Suprapubic skin (tissue), 4 donors: ENCODE measurements at regions not wholly inside any gene's neighbourhood (a gene's known extent, or its start where the extent isn't known, plus 50 kb on each side); places are given as distances from the start of the nearest gene placed in this dataset.

Experiments
- DNase-seq, 2 donors: peaks; one replicate each; pipeline ENCODE4 v3.0.0-alpha.2; 2019; ENCODE audit warnings: low spot score in 2 of 2
- H3K27ac ChIP-seq: fragments of 200-600 bp; sonication (generic); one replicate; pipeline ENCODE4 v1.5.1; 2019
- H3K27me3 ChIP-seq: fragments of 200-600 bp; sonication (generic); one replicate; pipeline ENCODE4 v1.5.1; 2019
- H3K36me3 ChIP-seq: fragments of 200-600 bp; sonication (generic); one replicate; pipeline ENCODE4 v1.5.1; 2019
- H3K4me1 ChIP-seq: fragments of 200-600 bp; sonication (generic); one replicate; pipeline ENCODE4 v1.5.1; 2019
- H3K4me3 ChIP-seq: fragments of 200-600 bp; sonication (generic); one replicate; pipeline ENCODE4 v1.5.1; 2019; ENCODE audit warnings: mild to moderate bottlenecking
- H3K9me3 ChIP-seq: fragments of 200-600 bp; sonication (generic); one replicate; pipeline ENCODE4 v1.5.1; 2019
- EP300 ChIP-seq: sonication (generic); formaldehyde crosslinking; IDR thresholded peaks from one replicate; pipeline ENCODE4 v1.6.1; 2017; ENCODE audit warnings: antibody characterized with exemption
- POLR2A ChIP-seq, 2 donors: fragments of 450-650 bp; IDR thresholded peaks; one replicate each; pipeline ENCODE4 v1.6.1; 2017; ENCODE audit warnings: antibody characterized with exemption in 2 of 2, mild to moderate bottlenecking in 2 of 2, moderate library complexity in 2 of 2
- POLR2AphosphoS5 ChIP-seq, 3 donors: sonication (generic); formaldehyde crosslinking; IDR thresholded peaks; one replicate each; pipeline ENCODE4 v1.6.1; 2017; ENCODE audit warnings: antibody characterized with exemption in 3 of 3
- WGBS: methylation state at CpG from one replicate; pipeline ENCODE4 v1.1.5; 2018; 5-methylcytosine and 5-hydroxymethylcytosine counted together
- TF ChIP-seq, protein P1 (sequence below), 2 donors: fragments of 200-600 bp in 1 of 2; fragments of 450-650 bp in 1 of 2; sonication (generic) in 1 of 2; IDR thresholded peaks; one replicate each; pipeline ENCODE4 v1.5.1; 2016 to 2019; ENCODE audit warnings: antibody characterized with exemption in 2 of 2, mild to moderate bottlenecking in 1 of 2, moderate library complexity in 1 of 2

DNA sequence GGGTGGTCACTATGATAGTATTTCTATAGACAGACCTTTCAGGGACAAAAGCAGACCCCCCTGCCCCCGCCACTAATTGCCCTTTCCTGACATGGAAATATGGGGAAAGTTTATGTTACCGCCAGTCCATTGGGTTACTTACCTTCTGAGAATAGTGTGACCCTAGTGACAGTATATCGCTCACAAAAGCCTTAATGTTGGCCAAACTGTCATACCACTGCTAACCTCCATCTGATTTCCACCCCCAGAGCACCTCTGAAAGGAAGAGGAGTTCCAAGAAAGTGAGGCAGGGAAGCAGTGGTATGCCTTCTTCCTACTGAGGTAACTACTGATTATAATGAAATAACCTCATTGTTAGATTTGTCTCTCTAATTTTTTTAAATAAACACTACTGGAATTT, 67.5 kb upstream of the CCDC91 start:
- Histone ChIP-seq H3K27ac (no peak overlapping the region), H3K4me1 (no peaks in the 10 kb centered on the region), H3K27me3 (no peaks in the 10 kb centered on the region), H3K9me3 (no peaks in the 10 kb centered on the region), H3K36me3 (no peaks in the 10 kb centered on the region), H3K4me3 (no peak overlapping the region)
- 92% methylated on average over 3 of the region's 3 CpGs for WGBS
- no peak for DNase-seq
- TF ChIP-seq, protein P1, sequence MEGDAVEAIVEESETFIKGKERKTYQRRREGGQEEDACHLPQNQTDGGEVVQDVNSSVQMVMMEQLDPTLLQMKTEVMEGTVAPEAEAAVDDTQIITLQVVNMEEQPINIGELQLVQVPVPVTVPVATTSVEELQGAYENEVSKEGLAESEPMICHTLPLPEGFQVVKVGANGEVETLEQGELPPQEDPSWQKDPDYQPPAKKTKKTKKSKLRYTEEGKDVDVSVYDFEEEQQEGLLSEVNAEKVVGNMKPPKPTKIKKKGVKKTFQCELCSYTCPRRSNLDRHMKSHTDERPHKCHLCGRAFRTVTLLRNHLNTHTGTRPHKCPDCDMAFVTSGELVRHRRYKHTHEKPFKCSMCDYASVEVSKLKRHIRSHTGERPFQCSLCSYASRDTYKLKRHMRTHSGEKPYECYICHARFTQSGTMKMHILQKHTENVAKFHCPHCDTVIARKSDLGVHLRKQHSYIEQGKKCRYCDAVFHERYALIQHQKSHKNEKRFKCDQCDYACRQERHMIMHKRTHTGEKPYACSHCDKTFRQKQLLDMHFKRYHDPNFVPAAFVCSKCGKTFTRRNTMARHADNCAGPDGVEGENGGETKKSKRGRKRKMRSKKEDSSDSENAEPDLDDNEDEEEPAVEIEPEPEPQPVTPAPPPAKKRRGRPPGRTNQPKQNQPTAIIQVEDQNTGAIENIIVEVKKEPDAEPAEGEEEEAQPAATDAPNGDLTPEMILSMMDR (IDR thresholded peaks at IDR 0.05) = no peak
- TF ChIP-seq POLR2AphosphoS5 (IDR thresholded peaks at IDR 0.05) (no peak), EP300 (no peak), POLR2A (IDR thresholded peaks at IDR 0.05) (no peak)

DNA sequence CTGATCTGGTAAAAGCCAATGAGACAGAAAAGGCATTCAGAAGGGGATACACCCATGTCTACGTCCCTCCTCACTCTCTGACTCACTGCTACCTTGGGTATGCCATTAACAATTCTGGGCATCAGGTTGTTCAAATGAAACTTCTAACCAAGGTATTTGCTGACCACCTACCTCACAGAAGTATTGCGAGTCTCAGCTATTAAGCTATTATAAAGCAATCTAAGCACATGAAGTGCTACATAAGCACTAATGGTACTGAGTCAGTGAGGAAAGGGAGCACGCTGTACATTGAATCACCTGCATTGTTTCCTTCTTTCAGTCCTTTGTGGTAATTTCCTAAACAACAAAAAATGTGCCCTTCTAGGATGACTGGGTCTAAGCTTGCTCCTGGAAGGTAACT, 62.8 kb upstream of the CCDC91 start:
- Histone ChIP-seq H3K27me3 (no peaks in the 10 kb centered on the region), H3K4me3 (no peak overlapping the region), H3K27ac (no peak overlapping the region), H3K9me3 (no peaks in the 10 kb centered on the region), H3K4me1 (no peaks in the 10 kb centered on the region), H3K36me3 (no peaks in the 10 kb centered on the region)
- TF ChIP-seq, protein P1 (IDR thresholded peaks at IDR 0.05) = no peak
- no peak for TF ChIP-seq EP300
- TF ChIP-seq POLR2AphosphoS5 (IDR thresholded peaks at IDR 0.05) = no peak
- TF ChIP-seq POLR2A (IDR thresholded peaks at IDR 0.05) = no peak
- WGBS = 96% methylated on average over 3 of the region's 3 CpGs
- DNase-seq = no peak

DNA sequence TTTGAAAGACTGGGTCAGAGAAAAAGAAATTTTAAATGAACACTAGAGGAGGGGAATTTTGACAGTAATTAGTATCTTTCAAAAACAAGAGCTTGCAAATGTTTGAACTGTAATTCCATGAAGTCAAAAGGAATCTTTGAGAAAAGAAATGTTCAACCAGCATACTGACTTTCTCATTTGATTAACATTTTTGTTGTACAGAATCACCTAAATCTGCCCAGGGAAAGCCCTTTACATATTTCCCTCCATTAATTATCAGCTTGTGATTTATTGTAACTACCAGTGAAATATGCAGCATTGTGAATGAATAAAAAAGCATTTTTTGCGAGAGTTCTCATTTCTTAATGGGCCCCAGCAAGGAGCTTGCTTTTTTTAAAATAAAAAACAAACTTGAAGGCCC, 61.2 kb upstream of the CCDC91 start:
- no peak overlapping the region for H3K27ac ChIP-seq
- H3K9me3 ChIP-seq = no peaks in the 10 kb centered on the region
- TF ChIP-seq EP300 (no peak), POLR2A (IDR thresholded peaks at IDR 0.05) (no peak)
- H3K27me3 ChIP-seq = no peaks in the 10 kb centered on the region
- 95% methylated on average over 1 of the region's 1 CpG for WGBS
- DNase-seq = no peak
- no peaks in the 10 kb centered on the region for H3K4me1 ChIP-seq
- H3K4me3 ChIP-seq = no peak overlapping the region
- H3K36me3 ChIP-seq = no peaks in the 10 kb centered on the region

DNA sequence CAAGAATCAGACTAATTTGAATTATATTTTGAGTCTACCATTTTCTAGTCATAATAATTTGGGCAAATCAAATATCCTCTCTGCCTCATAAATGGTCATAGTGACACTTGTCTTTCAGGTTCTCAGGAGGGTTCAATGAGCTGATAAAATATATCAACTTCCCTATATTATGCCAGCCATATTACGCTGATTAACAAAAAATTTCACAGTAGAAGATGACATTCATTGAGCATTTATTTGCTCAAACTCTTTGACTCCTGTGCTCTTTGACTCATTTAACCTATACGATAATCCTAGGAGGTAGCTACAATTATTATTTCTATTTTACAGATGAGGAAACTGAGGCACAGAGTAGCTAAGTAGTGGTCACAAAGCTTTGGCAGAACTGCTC, 60.0 kb upstream of the CCDC91 start:
- DNase-seq = no peak
- no peaks in the 10 kb centered on the region for H3K4me1 ChIP-seq
- H3K27me3 ChIP-seq = no peaks in the 10 kb centered on the region
- H3K27ac ChIP-seq = no peak overlapping the region
- H3K9me3 ChIP-seq = no peaks in the 10 kb centered on the region
- TF ChIP-seq POLR2A (IDR thresholded peaks at IDR 0.05) (no peak), EP300 (no peak), POLR2AphosphoS5 (IDR thresholded peaks at IDR 0.05) (no peak)
- TF ChIP-seq, protein P1 (IDR thresholded peaks at IDR 0.05) = no peak
- WGBS = 98% methylated on average over 2 of the region's 2 CpGs
- no peak overlapping the region for H3K4me3 ChIP-seq
- no peaks in the 10 kb centered on the region for H3K36me3 ChIP-seq

DNA sequence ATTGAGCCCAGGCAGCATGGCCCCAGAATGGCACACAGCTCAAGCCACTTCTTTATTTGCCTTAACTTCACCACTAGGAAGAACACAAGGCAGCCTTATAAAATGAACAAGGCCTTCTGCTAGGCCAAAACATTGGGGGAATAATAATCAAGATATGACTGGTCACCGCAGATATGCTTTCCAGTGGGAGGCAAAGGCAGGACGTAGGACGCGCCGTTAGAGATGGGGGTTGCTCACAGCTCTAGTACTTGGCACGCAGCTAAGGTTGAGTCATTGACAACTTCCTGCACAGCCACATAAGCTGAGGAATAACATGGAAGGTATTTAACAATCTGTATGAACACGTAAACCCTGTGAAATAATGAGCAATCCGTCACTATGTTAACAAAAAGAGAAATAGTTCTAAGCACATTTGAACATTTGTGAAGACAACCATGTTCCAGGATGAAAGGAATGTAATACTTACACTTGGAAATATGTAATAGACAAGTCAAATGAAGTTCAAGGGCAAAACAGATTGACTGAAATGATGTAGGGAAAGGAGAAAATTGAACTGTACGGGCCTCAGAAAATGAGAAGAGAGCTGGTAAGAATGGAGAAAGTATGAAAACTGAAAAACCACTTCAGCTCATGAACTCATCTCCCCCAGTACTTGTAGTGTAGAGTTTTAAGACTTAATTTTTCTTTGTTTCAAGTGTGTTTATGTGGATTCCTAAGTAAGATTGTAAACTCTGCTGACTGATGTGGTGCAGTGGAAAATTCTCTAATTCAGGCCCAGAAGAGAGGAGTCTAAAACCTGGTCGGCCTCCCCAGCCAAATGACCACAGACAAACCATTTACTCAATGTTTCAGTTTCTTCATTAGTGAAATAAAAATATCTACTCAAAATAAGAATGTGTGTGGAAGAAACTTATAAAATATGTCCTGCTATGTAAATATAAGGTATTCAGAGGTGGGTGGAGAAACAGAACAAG, 59.3 kb upstream of the CCDC91 start:
- no peak for TF ChIP-seq POLR2A (IDR thresholded peaks at IDR 0.05)
- TF ChIP-seq, protein P1 (IDR thresholded peaks at IDR 0.05) = no peak
- no peak for TF ChIP-seq EP300
- no peak for TF ChIP-seq POLR2AphosphoS5 (IDR thresholded peaks at IDR 0.05)
- H3K27ac ChIP-seq = no peak overlapping the region
- WGBS = 56% methylated on average over 10 of the region's 10 CpGs
- H3K36me3 ChIP-seq = no peaks in the 10 kb centered on the region
- no peaks in the 10 kb centered on the region for H3K4me1 ChIP-seq
- H3K4me3 ChIP-seq = no peak overlapping the region
- no peaks in the 10 kb centered on the region for H3K27me3 ChIP-seq
- H3K9me3 ChIP-seq = no peaks in the 10 kb centered on the region
- no peak for DNase-seq
